ENCODE measurements at regions not wholly inside any gene's neighbourhood (a gene's known extent, or its start where the extent isn't known, plus 50 kb on each side); places are given as distances from the start of the nearest gene placed in this dataset.
"Not testable (repeated sequence)": the region's sequence is repeated elsewhere in the genome, so short reads cannot be mapped to it uniquely, and the experiment has no call there.

- TF ChIP-seq, protein P1, sequence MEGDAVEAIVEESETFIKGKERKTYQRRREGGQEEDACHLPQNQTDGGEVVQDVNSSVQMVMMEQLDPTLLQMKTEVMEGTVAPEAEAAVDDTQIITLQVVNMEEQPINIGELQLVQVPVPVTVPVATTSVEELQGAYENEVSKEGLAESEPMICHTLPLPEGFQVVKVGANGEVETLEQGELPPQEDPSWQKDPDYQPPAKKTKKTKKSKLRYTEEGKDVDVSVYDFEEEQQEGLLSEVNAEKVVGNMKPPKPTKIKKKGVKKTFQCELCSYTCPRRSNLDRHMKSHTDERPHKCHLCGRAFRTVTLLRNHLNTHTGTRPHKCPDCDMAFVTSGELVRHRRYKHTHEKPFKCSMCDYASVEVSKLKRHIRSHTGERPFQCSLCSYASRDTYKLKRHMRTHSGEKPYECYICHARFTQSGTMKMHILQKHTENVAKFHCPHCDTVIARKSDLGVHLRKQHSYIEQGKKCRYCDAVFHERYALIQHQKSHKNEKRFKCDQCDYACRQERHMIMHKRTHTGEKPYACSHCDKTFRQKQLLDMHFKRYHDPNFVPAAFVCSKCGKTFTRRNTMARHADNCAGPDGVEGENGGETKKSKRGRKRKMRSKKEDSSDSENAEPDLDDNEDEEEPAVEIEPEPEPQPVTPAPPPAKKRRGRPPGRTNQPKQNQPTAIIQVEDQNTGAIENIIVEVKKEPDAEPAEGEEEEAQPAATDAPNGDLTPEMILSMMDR (IDR thresholded peaks at IDR 0.05; ENCODE audit: low read depth, low read length): no peak
These were observed 176.1 kb downstream of the ABCC12 start for GRCh38 chr16:47979616-47980182.

GRCh38 chr16:47979164-47979520 lies 176.7 kb downstream of the ABCC12 start:
- TF ChIP-seq, protein P1 (IDR thresholded peaks at IDR 0.05; ENCODE audit: low read depth, low read length): no peak
- H3K4me3 ChIP-seq (ENCODE audit: low read depth, low read length): no peak overlapping the region

More at GRCh38 chr16:47979616-47980182, 176.1 kb downstream of the ABCC12 start:
- H3K4me3 ChIP-seq (ENCODE audit: low read depth, low read length): no peak overlapping the region

- TF ChIP-seq, protein P1 (IDR thresholded peaks at IDR 0.05; ENCODE audit: low read depth, low read length): no peak
- H3K4me3 ChIP-seq (ENCODE audit: low read depth, low read length): no peak overlapping the region
These were observed 177.2 kb downstream of the ABCC12 start for GRCh38 chr16:47978491-47979163.

DNA sequence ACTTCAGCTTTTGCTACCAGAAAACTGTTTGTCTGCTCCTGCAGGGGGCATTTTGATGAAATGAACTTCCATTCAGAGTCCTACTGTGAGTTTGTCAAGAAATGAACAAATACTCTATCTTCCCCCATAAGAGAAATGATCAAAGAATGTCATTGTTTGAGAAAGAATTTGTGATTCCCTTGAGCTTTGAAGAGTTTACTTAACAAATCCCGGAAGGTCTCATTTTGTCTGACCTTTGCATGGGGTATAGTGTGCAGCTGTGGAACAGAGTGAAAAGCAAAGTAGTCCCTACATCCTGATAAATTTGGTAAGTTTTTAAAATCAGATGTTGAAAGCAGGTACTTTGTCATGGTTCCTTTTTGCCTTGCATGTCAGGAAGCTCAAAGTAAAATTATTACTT lies 178.0 kb downstream of the ABCC12 start:
- H3K4me3 ChIP-seq (ENCODE audit: low read depth, low read length): no peak overlapping the region
- TF ChIP-seq, protein P1 (IDR thresholded peaks at IDR 0.05; ENCODE audit: low read depth, low read length): no peak

GRCh38 chr16:47976636-47977210 lies 179.1 kb downstream of the ABCC12 start:
- TF ChIP-seq, protein P1 (IDR thresholded peaks at IDR 0.05; ENCODE audit: low read depth, low read length): no peak
- H3K4me3 ChIP-seq (ENCODE audit: low read depth, low read length): no peak overlapping the region

GRCh38 chr16:47974971-47975370 lies 180.8 kb downstream of the ABCC12 start:
- not testable (repeated sequence) for H3K4me3 ChIP-seq (ENCODE audit: low read depth, low read length)

DNA sequence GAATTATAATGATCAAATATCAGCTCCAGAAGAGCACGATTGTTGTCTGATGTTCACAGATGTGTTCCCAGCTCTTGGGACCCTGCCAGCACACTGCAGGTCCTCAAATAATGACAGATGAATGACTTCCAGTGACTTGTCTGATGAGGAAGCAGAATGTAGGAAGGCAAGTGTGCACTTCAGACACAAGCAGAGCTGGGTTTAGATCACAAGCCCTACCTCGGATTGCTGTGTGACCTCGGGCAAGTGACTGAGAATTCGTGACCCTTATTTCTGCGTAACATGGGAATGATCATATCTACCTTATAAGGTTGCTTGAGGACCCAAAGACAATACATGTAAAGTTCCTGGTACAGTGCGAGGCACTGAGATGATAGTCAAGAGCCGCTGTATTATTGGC lies 182.2 kb downstream of the ABCC12 start:
- no peak overlapping the region for H3K4me3 ChIP-seq (ENCODE audit: low read depth, low read length)
- TF ChIP-seq, protein P1 (IDR thresholded peaks at IDR 0.05; ENCODE audit: low read depth, low read length): no peak
